Omental fat pad (tissue), 3 donors: ENCODE measurements at regions not wholly inside any gene's neighbourhood (a gene's known extent, or its start where the extent isn't known, plus 50 kb on each side); places are given as distances from the start of the nearest gene placed in this dataset.

Source experiments
- ATAC-seq: fragments of 150-250 bp; one replicate; pipeline ENCODE4 v1.9.1; 2016; ENCODE audit warnings: mild to moderate bottlenecking, moderate library complexity; ENCODE audit not compliant: low FRiP score
- DNase-seq: peaks from one replicate; pipeline ENCODE4 v3.0.0-alpha.2; 2019; ENCODE audit warnings: low spot score
- TF ChIP-seq, protein P1 (sequence below), 3 donors: fragments of 450-650 bp; IDR thresholded peaks; one replicate each; pipeline ENCODE4 v1.5.1; 2016 to 2017; ENCODE audit warnings: antibody characterized with exemption in 3 of 3, mild to moderate bottlenecking in 3 of 3, moderate library complexity in 2 of 3

DNA sequence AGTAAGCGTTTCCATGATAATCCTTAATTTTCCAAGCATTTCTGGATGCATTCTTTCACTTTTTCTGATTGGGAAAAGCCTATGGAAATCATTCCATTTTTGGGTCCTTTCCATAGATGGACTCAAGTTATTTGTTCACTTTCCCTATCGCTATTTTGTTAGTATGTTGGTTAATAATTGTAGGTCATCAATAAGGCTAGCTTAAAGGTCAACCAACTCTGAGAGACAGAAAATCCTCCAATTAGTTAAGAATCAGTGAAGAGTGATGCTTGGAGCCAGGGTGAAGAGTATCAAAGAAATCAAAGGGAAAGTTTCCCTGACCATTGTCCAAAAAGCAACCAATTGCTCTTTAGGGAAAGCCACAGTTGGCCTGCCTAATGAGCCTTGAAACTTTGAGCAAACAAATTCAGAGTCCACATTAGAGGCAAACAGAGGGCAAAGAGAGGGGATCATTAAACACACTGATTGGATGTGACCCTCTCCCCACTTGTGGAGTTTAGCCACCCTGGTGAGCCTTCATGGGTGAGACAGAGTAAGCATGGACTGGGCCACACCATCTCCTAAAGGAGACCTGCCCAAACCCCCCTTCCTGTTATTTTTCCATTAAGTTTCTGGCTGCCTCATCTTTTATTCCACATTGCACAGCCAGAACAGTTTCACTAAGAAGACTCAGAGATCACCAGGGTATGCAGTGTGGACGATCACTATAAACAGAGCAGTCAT lies 133.4 kb upstream of the DYNLRB2 start:
- ATAC-seq (no peak), DNase-seq (no peak)
- TF ChIP-seq, protein P1, sequence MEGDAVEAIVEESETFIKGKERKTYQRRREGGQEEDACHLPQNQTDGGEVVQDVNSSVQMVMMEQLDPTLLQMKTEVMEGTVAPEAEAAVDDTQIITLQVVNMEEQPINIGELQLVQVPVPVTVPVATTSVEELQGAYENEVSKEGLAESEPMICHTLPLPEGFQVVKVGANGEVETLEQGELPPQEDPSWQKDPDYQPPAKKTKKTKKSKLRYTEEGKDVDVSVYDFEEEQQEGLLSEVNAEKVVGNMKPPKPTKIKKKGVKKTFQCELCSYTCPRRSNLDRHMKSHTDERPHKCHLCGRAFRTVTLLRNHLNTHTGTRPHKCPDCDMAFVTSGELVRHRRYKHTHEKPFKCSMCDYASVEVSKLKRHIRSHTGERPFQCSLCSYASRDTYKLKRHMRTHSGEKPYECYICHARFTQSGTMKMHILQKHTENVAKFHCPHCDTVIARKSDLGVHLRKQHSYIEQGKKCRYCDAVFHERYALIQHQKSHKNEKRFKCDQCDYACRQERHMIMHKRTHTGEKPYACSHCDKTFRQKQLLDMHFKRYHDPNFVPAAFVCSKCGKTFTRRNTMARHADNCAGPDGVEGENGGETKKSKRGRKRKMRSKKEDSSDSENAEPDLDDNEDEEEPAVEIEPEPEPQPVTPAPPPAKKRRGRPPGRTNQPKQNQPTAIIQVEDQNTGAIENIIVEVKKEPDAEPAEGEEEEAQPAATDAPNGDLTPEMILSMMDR (IDR thresholded peaks at IDR 0.05): no peak

DNA sequence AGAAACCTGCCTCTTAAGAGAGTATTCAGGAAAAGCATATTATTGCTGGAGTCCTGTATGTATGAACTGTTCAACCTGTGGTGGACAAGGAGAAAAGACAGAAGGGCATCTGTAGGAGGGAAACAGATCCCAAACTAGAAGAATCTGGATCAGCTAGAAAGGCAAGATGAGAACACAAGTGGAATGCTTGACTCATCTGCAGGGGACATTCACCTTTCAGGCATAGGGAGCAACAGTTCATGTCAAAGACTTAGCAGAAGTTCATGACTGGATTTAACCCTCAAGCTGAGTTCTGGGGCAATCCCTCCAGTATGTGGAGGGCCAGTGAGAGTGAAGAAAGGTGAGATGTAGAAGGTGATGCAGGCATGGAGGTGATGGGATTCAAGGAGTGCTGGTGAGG lies 135.9 kb upstream of the DYNLRB2 start:
- DNase-seq: no peak
- ATAC-seq: no peak
- TF ChIP-seq, protein P1 (IDR thresholded peaks at IDR 0.05): no peak

DNA sequence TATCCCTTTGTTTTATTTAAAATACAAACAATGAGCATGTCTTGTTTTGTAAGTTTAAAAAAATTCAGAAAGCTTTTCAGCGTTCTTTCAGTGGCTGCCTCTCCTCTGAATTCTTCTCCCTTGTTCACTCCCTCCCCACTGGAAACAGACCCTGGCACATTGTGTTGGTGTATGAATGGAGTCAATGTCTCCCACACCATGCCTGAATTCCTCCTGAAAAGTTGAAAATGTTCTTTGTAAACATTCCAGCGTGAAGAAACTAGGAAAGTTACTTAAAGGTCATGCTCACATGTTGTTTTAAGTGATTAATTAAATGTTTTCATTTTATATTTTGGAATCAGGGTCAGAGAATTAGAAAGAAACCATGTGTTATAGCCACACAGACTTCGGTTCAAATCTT lies 136.9 kb upstream of the DYNLRB2 start:
- TF ChIP-seq, protein P1 (IDR thresholded peaks at IDR 0.05): no peak
- DNase-seq (no peak), ATAC-seq (peak; percentile 71)

DNA sequence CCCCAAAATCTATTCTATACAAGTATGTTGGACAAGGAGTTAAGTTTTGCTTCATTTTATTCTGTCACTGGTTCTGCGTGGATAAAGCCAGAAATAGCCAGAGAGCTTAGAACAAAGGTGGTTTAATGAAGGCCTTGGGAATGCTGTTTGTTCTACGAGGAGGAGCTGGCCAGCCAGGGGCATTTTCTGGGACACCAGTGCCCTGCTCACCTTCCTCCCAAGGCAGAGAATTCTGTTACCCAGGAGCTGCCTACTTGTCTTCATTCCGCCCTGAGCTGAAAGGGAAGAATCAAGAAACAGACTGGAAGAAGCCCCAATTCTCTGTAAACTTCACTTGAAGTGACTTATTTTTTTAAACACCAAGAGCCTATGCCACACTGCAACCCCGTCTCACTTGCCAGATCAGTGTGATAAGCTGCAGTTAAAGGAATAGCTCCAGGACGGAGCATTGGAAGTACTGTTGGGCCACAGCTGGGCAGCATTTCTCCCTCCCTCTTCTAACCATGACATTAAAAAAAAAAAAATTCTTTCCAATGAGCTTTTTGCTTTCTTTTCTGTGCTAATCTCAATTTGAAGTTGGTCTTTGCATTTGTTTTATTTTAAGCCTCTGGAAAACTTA lies 149.8 kb upstream of the DYNLRB2 start:
- ATAC-seq: no peak
- DNase-seq: no peak
- TF ChIP-seq, protein P1 (IDR thresholded peaks at IDR 0.05): no peak

DNA sequence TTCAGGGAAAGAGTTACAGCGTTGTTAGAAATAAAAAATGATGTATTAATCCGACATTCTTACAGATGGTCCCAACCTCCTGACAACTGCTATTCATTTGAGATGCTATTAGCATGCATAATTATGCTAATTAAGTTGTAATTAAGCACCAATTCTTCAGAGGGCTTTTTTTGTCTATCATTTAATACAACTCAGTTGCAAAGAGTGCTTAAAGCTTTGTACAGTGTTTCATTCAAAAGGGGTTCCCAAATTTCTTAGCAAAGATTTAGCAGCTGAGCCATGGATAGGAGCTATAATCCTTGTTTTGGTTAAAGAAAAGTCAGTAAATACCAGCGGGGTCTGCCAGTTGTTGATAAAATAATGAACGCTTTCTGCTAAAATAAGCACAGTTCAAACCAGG lies 150.7 kb upstream of the DYNLRB2 start:
- DNase-seq: no peak
- ATAC-seq: no peak
- TF ChIP-seq, protein P1 (IDR thresholded peaks at IDR 0.05): no peak

DNA sequence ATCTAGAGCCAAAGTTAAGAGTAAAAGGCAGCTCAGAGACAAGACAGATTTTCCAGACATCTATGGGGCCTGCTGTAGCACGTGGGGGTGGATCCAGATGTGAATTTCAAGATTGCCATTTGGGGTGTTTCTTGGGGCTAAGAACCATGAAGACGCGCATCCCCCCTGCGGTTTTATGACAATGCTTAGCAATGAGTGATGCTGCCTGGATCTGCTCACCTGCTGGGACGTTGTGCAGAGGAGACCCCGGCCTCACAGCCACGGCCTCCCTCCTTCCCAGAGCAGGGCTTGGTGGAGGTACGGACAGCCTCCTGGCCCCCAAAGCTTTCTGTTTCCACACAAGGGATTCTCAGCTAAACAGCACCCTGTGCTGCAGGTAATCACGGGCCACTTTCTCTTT lies 151.5 kb upstream of the DYNLRB2 start:
- TF ChIP-seq, protein P1 (IDR thresholded peaks at IDR 0.05): no peak
- ATAC-seq: no peak

More for the DNA sequence above, 151.5 kb upstream of the DYNLRB2 start:
- no peak for DNase-seq
